GM10266 (cell line): ENCODE measurements at regions not wholly inside any gene's neighbourhood (a gene's known extent, or its start where the extent isn't known, plus 50 kb on each side); places are given as distances from the start of the nearest gene placed in this dataset.

ENCODE experiments used
- DNase-seq: peaks from one replicate; pipeline ENCODE4 v3.0.0; 2012; ENCODE audit errors: extremely low spot score
- TF ChIP-seq, protein P1 (sequence below): IDR thresholded peaks from 2 replicates; pipeline ENCODE4 v1.5.1; 2012; ENCODE audit warnings: mild to moderate bottlenecking, low read depth; ENCODE audit not compliant: control insufficient read depth, insufficient read depth; ENCODE audit errors: missing control alignments

DNA sequence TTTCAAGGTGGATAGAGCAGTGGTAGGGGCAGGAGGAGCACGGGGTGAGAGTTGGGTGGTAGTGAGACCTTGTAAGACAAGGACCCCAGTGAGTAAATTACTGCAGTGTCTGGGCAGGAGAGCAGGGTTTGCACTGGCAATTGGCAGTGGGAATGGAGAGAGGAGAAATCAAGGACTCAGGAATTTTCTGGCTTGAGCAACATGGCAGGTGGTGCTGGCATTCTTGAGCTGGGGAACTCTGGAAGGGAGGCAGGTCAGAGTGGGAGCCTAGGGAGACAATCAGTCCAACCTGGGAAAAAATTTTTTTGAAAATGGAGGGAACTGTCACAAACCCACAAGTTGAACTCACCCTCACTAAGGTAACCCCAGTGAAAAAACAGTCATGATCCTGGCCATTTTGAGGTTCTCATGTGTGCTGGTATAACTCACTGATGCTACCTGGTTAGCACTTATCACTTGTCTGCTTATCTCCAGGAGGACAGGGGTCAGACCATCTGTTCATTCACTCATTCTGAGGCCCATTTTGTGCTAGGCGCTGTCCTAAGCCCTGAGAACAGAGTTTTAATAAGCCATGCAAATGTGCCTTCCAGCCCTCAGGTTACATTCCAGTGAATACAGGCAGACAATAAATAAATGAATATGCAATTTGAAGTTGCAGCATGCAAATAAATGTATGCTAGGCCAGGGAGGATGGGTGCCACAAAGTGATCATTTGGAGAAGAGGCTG is 92.2 kb upstream of the SEC11C start:
- DNase-seq = no peak
- TF ChIP-seq, protein P1, sequence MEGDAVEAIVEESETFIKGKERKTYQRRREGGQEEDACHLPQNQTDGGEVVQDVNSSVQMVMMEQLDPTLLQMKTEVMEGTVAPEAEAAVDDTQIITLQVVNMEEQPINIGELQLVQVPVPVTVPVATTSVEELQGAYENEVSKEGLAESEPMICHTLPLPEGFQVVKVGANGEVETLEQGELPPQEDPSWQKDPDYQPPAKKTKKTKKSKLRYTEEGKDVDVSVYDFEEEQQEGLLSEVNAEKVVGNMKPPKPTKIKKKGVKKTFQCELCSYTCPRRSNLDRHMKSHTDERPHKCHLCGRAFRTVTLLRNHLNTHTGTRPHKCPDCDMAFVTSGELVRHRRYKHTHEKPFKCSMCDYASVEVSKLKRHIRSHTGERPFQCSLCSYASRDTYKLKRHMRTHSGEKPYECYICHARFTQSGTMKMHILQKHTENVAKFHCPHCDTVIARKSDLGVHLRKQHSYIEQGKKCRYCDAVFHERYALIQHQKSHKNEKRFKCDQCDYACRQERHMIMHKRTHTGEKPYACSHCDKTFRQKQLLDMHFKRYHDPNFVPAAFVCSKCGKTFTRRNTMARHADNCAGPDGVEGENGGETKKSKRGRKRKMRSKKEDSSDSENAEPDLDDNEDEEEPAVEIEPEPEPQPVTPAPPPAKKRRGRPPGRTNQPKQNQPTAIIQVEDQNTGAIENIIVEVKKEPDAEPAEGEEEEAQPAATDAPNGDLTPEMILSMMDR = no peak

DNA sequence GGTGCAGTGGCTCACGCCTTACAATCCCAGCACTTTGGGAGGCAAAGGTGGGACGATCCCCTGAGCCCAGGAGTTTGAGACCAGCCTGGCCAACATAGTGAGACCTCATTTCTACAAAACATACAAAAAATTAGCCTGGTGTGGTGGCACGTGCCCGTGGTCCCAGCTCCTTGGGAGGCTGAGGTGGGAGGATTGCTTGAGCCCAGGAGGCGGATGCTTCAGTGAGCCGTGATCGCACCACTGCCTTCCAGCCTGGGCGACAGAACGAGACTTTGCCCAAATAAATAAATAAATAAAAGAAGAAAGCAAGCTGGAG is 91.7 kb upstream of the SEC11C start:
- DNase-seq = no peak
- TF ChIP-seq, protein P1 = no peak

DNA sequence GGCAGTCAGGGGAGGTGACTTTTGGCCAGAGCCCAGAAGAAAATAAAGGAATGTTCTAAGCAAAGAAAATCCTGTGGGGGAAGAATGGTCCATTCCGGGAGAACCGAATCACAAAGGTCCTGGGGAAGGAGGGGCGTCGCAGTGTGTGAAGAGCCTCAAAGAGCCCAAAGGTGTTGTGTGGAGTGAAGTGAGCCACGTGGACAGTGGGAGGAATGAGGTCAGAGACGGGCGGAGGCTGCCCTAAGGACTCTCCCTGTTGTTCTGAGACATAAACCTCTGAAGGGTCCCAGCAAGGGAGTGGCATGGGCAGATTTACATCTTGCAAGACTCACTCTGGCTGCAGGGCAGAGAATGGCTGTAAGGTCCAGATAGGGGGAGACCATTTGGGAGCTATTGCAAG is 91.3 kb upstream of the SEC11C start:
- DNase-seq = no peak
- TF ChIP-seq, protein P1 = no peak

DNA sequence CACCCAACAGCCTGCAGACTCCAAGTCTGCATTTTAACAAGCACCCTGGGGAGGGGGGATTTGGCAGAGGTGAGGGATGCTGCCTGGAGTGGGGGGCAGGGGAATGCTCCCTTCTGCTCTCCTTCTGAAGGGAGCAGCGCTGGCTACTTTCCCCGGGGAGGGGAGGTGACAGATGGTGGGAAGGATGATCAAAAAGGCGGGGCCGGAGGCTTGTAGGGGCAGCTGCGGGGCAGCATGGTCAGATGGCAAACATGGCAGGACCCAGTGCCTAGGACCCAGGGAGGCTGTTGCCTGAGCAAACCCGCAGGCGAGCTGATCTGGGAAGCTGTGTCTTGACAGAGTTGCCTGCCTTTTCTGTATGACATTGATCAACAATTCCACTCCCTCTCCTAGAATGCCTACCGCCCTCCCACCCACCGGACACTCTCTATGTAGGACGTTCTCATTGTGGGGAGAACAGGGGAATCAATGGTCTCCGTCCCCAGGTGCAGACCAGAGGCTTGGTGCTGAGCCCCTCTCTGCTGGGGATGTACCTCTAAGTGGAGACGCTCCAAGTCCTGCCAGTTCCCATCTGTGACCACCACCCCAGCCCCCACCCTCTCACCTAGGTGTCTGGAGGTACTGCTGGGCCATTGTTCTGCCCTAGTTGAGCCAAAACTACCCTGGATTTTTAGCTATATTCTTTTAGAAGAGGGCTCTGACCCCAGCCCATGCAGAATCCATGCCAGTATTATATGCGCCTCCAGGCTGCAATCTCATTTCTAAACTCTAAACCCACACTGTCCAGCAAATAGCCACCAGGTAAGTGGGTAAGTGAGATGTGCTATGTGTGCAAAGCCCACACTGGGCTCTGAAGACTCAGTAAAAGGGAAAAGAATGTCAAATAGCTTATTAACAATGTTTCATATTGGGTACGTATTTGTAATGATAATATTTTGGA is 89.7 kb upstream of the SEC11C start:
- no peak for DNase-seq
- TF ChIP-seq, protein P1 = no peak

DNA sequence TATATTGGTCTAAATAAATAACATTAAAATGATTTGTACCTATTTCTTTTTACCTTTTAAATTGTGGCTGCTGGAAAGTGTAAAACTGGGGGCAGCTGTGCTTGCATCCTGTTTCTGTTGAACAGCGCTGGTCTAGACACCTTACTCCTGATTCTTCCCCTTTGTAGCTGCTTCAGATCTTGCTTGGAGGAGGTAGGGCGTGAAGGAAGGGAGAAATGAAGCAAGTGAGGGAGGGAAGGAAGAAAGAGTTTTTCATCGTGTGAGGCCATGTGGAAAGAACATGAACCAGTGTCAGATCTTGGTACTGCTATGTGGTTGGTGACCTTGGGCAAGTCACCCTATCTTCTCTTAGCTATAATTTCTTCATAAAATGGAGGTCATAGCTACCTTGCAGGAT is 89.0 kb upstream of the SEC11C start:
- TF ChIP-seq, protein P1 = no peak
- DNase-seq = no peak

DNA sequence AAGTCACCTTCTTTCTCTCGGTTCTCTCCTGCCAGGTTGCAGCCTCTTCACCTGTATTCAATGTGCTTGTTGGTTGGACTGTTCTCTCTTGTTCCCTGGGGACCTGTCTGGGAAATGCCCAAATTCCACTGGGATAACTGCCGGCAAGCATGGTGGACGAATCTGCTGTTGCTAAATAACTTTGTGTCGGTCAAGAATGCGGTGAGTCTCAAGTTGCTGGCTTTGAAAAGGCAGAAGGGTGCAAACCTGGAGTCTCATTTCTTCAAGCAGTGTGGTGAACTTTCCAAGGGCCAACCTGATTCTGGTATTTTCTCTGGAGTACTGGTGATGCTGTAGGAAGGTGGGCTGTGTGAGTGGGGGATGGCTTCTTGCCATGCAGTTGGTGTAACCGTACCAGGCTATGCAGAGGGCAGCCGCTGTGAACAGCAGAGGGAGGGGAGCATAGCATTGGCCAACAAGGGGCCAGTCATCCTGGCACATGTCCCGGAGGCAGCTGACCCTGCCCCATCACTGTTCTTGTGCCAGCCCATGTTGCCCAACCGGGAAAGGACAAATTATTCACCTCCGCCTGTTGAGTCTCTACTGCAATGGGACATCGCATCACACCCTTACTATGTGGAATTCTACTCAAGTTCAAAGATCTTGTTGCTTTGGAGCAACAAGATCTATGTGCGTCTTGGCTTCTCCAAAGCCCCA is 88.1 kb upstream of the SEC11C start:
- TF ChIP-seq, protein P1 = no peak
- DNase-seq = no peak
